ENCODE measurements at regions not wholly inside any gene's neighbourhood (a gene's known extent, or its start where the extent isn't known, plus 50 kb on each side); places are given as distances from the start of the nearest gene placed in this dataset.
"Not testable (repeated sequence)": the region's sequence is repeated elsewhere in the genome, so short reads cannot be mapped to it uniquely, and the experiment has no call there.

DNA sequence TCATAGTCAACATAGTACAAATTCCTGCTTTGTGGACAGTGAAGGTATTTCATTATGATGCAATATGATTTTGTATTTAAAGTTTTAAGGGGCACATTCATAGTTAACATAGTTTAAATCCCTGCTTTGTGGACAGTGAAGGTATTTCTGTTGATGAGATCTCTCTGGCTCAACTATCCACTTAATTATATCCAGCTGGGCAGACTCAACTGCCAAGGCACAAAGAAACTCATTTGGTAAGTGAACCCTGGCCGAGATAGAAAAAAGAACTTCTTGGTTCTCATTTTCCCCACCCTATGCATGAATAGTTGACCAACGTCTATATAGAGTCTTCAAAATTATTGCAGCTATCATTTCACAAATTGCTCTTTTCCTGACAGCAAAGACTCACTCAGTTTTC is 1194.6 kb downstream of the NCAM2 start:
- no TSS peak for BruUV-seq (replicated peaks)
- RAD21 ChIA-PET (ENCODE audit: unreplicated experiment), result no interaction called here
- TF ChIP-seq ZNF274 (IDR thresholded peaks at IDR 0.05; ENCODE audit: insufficient read depth, insufficient read length), result no peak
- no peak for TF ChIP-seq SMC3 (IDR thresholded peaks at IDR 0.05; ENCODE audit: borderline replicate concordance, low read length)
- no peak overlapping the region for H3K27ac ChIP-seq (ENCODE audit: control insufficient read depth, insufficient read depth)
- no peaks in the 10 kb centered on the region for H3K36me3 ChIP-seq (ENCODE audit: control insufficient read depth in 2 of 2, insufficient read depth in 2 of 2, low read length in 1 of 2)
- ATAC-seq (no peak), FAIRE-seq (no peak), DNase-seq (ENCODE audit: low read depth, low spot score) (no peak)
- no peaks in the 10 kb centered on the region for H4K20me1 ChIP-seq (ENCODE audit: control insufficient read depth, insufficient read depth)
- H3K9ac ChIP-seq (ENCODE audit: control insufficient read depth, insufficient read depth, low read length), result no peak overlapping the region
- POLR2A ChIA-PET, result no interaction called here
- H3K79me2 ChIP-seq (ENCODE audit: control insufficient read depth, insufficient read depth, low read length), result no peaks in the 10 kb centered on the region
- CTCF ChIA-PET, result no interaction called here
- no peaks in the 10 kb centered on the region for H3K27me3 ChIP-seq (replicated peaks in 1 of 2; ENCODE audit: control insufficient read depth in 2 of 2, insufficient read depth in 2 of 2, low read length in 1 of 2)
- in situ Hi-C loops (cut with MboI), result no loop called here
- WGBS (ENCODE audit: insufficient coverage, insufficient replicate concordance, low lambda C conversion rate, missing lambda C conversion rate), result 0% methylated on average over 2 of the region's 2 CpGs
- H3K4me2 ChIP-seq (ENCODE audit: control insufficient read depth, insufficient read depth), result no peak overlapping the region
- H3K4me3 ChIP-seq, result no peak overlapping the region
- H2AFZ ChIP-seq (ENCODE audit: control insufficient read depth, low read depth, low read length), result no peak overlapping the region
- SMC1A ChIA-PET (ENCODE audit: uncharacterized antibody, unreplicated experiment), result no interaction called here
- H3K9me3 ChIP-seq (replicated peaks; ENCODE audit: control insufficient read depth, insufficient read depth, low read length), result no peaks in the 10 kb centered on the region
- no peaks in the 10 kb centered on the region for H3K4me1 ChIP-seq (ENCODE audit: control insufficient read depth, insufficient read depth, low read length)
- intact Hi-C loops (cut with micrococcal nuclease; ENCODE audit: unreplicated experiment), result no loop called here

- intact Hi-C loops (cut with micrococcal nuclease; ENCODE audit: unreplicated experiment); H3K4me2 ChIP-seq (ENCODE audit: control insufficient read depth, insufficient read depth); RAD21 ChIA-PET (ENCODE audit: unreplicated experiment); H3K9ac ChIP-seq (ENCODE audit: control insufficient read depth, insufficient read depth, low read length); BruUV-seq (replicated peaks); ATAC-seq; SMC1A ChIA-PET (ENCODE audit: uncharacterized antibody, unreplicated experiment); H3K4me3 ChIP-seq; DNase-seq (ENCODE audit: low read depth, low spot score); H4K20me1 ChIP-seq (ENCODE audit: control insufficient read depth, insufficient read depth); CTCF ChIA-PET; FAIRE-seq; H3K36me3 ChIP-seq (ENCODE audit: control insufficient read depth in 2 of 2, insufficient read depth in 2 of 2, low read length in 1 of 2); H2AFZ ChIP-seq (ENCODE audit: control insufficient read depth, low read depth, low read length); H3K27ac ChIP-seq (ENCODE audit: control insufficient read depth, insufficient read depth); H3K27me3 ChIP-seq (replicated peaks in 1 of 2; ENCODE audit: control insufficient read depth in 2 of 2, insufficient read depth in 2 of 2, low read length in 1 of 2); in situ Hi-C loops (cut with MboI); H3K4me1 ChIP-seq (ENCODE audit: control insufficient read depth, insufficient read depth, low read length); H3K9me3 ChIP-seq (replicated peaks; ENCODE audit: control insufficient read depth, insufficient read depth, low read length); H3K79me2 ChIP-seq (ENCODE audit: control insufficient read depth, insufficient read depth, low read length); POLR2A ChIA-PET: not testable (repeated sequence)
- 8% methylated on average over 6 of the region's 6 CpGs for WGBS (ENCODE audit: insufficient coverage, insufficient replicate concordance, low lambda C conversion rate, missing lambda C conversion rate)
Measured at GRCh38 chr21:22194986-22195385, 1196.8 kb downstream of the NCAM2 start.
